ENCODE measurements at regions not wholly inside any gene's neighbourhood (a gene's known extent, or its start where the extent isn't known, plus 50 kb on each side); places are given as distances from the start of the nearest gene placed in this dataset.

GRCh38 chr5:27240791-27241190, 202.4 kb upstream of the CDH9 start:
- TF ChIP-seq GATA2 (IDR thresholded peaks at IDR 0.05; ENCODE audit: low read depth, low read length) (no peak), GATA3 (IDR thresholded peaks at IDR 0.05; ENCODE audit: low read depth, low read length) (no peak)
